ENCODE measurements at regions not wholly inside any gene's neighbourhood (a gene's known extent, or its start where the extent isn't known, plus 50 kb on each side); places are given as distances from the start of the nearest gene placed in this dataset.
A peak's percentile ranks its signal among the peaks of the same experiment; 100 is the strongest.
"Not testable (repeated sequence)": the region's sequence is repeated elsewhere in the genome, so short reads cannot be mapped to it uniquely, and the experiment has no call there.

DNA sequence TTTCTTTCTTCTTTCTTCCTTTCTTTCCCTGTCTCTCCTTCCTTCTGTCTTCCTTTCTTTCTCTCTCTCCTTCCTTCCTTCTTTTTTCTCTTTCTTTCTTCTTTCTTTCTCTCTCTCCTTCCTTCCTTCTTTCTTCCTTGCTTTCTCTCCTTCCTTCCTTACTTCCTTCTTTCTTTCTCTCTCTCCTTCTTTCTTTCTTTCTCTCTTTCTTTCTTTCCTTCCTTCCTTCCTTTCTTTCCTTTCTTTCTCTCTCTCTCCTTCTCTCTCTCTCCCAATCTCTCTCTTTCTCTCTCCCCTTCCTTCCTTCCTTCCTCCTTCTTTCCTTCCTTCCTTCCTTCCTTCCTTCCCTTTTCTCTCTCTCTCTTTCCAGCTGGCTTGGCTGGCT is 2806.6 kb downstream of the RPIA start:
- DNase-seq (ENCODE audit: extremely low spot score); H3K4me1 ChIP-seq; intact Hi-C loops (cut with DNase I); H3K36me3 ChIP-seq; H3K27ac ChIP-seq (replicated peaks in 1 of 4); H3K27me3 ChIP-seq; H3K4me3 ChIP-seq; H3K9me3 ChIP-seq: not testable (repeated sequence)

DNA sequence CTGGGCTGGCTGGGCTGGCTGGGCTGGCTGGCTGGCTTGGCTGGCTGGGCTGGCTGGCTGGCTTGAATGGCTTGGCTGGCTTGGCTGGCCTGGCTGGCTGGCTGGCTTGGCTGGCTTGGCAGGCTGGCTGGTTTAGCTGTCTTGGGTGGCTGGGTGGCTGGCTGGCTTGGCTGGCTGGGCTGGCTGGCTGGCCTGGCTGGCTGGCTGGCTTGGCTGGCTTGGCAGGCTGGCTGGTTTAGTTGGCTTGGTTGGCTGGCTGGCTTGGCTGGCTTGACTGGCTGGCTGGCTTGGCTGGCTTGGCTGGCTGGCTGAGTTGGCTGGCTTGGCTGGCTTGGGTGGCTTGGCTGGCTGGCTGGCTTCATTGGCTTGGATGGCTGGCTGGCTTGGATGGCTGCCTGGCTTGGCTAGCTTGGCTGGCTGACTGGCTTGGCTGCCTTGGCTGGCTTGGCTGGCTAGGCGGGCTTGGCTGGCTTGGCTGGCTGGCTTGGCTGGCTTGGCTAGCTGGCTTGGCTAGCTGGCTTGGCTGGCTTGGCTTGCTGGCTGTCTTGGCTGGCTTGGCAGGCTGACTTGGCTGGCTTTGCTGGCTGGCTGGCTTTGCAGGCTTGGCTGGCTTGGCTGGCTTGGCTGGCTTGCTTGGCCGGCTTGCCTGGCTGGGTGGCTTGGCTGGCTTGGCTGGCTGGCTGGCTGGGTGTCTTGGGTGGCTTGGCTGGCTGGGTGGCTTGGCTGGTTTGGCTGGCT is 2807.2 kb downstream of the RPIA start:
- H3K4me3 ChIP-seq; H3K27ac ChIP-seq (replicated peaks in 1 of 4); intact Hi-C loops (cut with DNase I); H3K4me1 ChIP-seq; H3K9me3 ChIP-seq; H3K36me3 ChIP-seq; H3K27me3 ChIP-seq: not testable (repeated sequence)
- peak; percentile 92 for DNase-seq (ENCODE audit: extremely low spot score)
- WGBS: 75% methylated on average over 2 of the region's 2 CpGs

DNA sequence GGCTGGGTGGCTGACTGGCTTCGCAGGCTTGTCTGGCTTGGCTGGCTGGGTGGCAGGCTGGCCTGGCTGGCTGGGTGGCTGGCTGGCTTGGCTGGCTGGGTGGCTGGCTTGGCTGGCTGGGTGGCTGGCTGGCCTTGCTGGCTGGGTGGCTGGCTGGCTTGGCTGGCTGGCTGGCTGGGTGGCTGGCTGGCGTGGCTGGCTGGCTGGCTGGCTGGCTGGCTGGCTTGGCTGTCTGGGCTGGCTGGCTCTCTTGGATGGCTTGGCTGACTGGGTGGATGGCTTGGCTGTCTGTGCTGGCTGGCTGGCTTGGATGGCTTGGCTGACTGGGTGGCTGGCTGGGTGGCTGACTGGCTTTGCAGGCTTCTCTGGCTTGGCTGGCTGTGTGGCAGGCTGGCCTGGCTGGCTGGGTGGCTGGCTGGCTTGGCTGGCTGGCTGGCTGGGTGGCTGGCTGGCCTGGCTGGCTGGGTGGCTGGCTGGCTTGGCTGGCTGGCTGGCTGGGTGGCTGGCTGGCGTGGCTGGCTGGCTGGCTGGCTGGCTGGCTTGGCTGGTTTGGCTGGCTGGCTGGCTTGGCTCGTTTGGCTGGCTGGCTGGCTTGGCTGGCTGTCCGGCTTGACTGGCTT is 2808.1 kb downstream of the RPIA start:
- peak; percentile 89 for DNase-seq (ENCODE audit: extremely low spot score)
- H3K9me3 ChIP-seq; H3K27ac ChIP-seq (replicated peaks in 1 of 4); H3K27me3 ChIP-seq; H3K4me3 ChIP-seq; H3K36me3 ChIP-seq; intact Hi-C loops (cut with DNase I); H3K4me1 ChIP-seq: not testable (repeated sequence)
- WGBS: 73% methylated on average over 3 of the region's 5 CpGs

DNA sequence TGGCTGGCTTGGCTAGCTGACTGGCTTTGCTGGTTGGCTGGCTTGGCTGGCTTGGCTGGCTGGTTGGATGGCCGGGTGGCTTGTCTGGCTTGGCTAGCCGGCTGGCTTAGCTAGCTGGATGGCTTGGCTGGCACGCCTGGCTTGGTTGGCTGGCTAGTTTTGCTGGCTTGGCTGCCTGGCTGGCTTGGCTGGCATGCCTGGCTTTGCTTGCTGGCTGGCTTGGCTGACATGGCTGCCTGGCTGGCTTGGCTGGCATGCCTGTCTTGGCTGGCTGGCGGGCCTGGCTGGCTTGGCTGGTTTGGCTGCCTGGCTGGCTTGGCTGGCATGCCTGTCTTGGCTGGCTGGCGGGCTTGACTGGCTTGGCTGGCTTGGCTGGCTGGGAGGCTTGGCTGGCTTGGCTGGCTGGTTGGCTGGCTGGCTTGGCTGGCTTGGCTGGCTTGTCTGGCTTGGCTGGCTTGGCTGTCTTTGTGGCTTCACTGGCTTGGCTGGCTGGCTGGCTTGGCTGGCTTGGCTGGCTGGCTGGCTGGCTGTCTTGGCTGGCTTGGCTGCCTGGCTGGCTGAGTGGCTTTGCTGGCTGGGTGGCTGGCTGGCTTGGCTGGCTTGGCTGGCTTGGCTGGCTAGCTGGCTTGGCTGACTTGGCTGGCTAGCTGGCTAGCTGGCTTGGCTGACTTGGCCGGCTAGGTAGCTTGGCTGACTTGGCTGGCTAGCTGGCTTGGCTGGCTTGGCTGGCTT is 2808.9 kb downstream of the RPIA start:
- H3K4me1 ChIP-seq; H3K9me3 ChIP-seq; intact Hi-C loops (cut with DNase I); H3K36me3 ChIP-seq; H3K27me3 ChIP-seq; H3K4me3 ChIP-seq; H3K27ac ChIP-seq (replicated peaks in 1 of 4): not testable (repeated sequence)
- peak; percentile 86 for DNase-seq (ENCODE audit: extremely low spot score)
- WGBS: 86% methylated on average over 2 of the region's 6 CpGs

DNA sequence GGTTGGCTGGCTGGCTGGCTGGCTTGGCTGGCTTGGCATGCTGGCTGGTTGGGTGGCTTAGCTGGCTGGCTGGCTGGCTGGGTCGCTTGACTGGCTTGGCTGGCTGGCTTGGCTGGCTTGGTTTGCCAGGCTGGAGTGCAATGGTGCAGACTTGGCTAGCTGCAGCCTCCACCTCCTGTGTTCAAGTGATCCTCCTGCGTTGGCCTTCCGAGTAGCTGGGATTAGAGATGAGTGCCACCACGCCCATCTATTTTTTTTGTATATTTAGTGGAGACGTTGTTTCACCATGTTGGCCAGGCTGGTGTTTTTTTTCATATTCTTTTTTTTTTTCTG is 2809.5 kb downstream of the RPIA start:
- H3K27ac ChIP-seq (replicated peaks in 1 of 4); H3K9me3 ChIP-seq; intact Hi-C loops (cut with DNase I); H3K36me3 ChIP-seq; H3K4me1 ChIP-seq; H3K4me3 ChIP-seq; H3K27me3 ChIP-seq: not testable (repeated sequence)
- WGBS: 87% methylated on average over 4 of the region's 5 CpGs
- DNase-seq (ENCODE audit: extremely low spot score): peak; percentile 21

DNA sequence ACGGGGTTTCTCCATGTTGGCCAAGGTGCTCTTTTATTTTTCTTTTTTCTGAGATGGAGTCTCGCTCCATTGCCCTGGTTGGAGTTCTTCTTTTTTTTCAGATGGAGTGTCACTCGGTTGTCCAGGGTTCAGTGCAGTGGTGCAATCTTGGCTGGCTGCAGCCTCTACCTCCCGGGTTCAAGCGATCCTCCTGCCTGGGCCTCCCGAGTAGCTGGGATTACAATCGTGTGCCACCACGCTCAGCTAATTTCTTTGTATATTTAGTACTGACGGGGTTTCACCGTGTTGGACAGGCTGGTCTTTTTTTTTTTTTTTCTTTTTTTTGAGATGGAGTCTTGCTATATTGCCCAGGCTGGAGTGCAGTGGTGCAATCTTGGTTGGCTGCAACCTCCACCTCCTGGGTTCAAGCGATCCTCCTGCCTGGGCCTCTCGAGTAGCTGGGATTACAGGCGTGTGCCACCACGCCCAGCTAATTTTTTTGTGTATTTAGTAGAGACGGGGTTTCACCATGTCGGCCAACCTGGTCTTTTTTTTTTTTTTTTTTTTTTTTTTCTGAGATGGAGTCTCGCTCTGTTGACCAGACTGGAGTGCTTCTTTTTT is 2810.1 kb downstream of the RPIA start:
- H3K27me3 ChIP-seq; H3K9me3 ChIP-seq; intact Hi-C loops (cut with DNase I); H3K36me3 ChIP-seq; H3K4me3 ChIP-seq; H3K27ac ChIP-seq (replicated peaks in 1 of 4); DNase-seq (ENCODE audit: extremely low spot score); H3K4me1 ChIP-seq: not testable (repeated sequence)
- 93% methylated on average over 15 of the region's 17 CpGs for WGBS

DNA sequence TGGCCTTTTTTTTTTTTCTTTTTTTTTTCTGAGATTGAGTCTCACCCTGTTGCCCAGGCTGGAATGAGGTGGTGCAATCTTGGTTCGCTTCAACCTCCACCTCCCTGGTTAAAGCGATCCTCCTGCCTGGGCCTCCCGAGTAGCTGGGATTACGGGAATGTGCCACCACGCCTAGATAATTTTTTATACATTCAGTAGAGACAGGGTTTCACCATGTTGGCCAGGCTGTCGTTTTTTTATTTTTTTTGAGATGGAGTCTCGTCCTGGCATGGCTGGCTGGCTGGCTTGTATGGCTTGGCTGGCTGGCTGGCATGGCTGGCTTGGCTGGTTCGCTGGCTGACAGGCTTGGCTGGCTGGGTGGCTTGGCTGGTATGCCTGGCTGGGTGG is 2812.1 kb downstream of the RPIA start:
- H3K27ac ChIP-seq (replicated peaks in 1 of 4); H3K27me3 ChIP-seq; H3K4me1 ChIP-seq; H3K9me3 ChIP-seq; H3K4me3 ChIP-seq; intact Hi-C loops (cut with DNase I); DNase-seq (ENCODE audit: extremely low spot score); H3K36me3 ChIP-seq: not testable (repeated sequence)
- 74% methylated on average over 8 of the region's 8 CpGs for WGBS

DNA sequence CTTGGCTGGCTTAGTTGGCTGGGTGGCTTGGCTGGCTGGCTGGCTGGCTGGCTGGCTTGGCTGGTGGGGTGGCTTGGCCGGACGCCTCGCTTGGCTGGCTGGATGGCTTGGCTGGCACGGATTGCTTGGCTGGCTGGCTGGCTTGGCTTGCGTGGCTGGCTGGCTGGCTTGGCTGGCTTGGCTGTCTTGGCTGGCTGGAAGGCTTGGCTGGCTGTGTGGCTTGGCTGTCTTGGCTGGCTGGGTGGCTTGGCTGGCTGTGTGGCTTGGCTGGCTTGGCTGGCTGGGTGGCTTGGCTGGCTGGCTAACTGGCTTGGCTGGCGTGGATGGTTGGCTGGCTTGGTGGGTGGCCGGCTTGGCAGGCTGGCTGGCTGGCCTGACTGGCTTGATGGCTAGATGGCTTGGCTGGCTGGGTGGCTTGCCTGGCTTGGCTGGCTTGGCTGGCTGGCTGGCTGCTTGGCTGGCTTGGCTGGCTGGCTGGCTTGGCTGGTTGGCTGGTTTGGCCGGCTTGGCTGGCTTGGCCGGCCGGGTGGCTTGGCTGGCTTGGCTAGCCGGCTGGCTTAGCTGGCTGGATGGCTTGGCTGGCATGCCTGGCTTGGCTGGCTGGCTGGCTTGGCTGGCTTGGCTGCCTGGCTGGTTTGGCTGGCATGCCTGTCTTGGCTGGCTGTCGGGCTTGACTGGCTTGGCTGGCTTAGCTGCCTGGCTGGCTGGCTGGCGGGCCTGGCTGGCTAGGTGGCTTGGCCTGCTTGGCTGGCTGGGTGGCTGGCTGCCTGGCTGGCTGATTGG is 2812.7 kb downstream of the RPIA start:
- H3K4me3 ChIP-seq; H3K4me1 ChIP-seq; H3K9me3 ChIP-seq; H3K36me3 ChIP-seq; intact Hi-C loops (cut with DNase I); H3K27ac ChIP-seq (replicated peaks in 1 of 4); H3K27me3 ChIP-seq: not testable (repeated sequence)
- peak; percentile 29 for DNase-seq (ENCODE audit: extremely low spot score)
- WGBS: 100% methylated on average over 1 of the region's 13 CpGs

DNA sequence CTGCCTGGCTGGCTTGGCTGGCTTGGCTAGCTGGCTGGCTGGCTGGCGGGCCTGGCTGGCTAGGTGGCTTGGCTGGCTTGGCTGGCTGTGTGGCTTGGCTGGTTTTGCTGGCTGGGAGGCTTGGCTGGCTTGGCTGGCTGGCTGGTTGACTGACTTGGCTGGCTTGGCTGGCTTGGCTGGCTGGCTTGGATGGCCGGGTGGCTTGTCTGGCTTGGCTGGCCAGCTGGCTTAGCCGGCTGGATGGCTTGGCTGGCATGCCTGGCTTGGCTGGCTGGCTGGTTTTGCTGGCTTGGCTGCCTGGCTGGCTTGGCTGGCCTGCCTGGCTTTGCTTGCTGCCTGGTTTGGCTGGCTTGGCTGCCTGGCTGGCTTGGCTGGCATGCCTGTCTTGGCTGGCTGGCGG is 2817.3 kb downstream of the RPIA start:
- H3K4me1 ChIP-seq; H3K27me3 ChIP-seq; intact Hi-C loops (cut with DNase I); H3K4me3 ChIP-seq; H3K36me3 ChIP-seq; H3K9me3 ChIP-seq; H3K27ac ChIP-seq (replicated peaks in 1 of 4); DNase-seq (ENCODE audit: extremely low spot score): not testable (repeated sequence)
- no CpG with 5 or more reads among the region's 4 CpGs for WGBS

DNA sequence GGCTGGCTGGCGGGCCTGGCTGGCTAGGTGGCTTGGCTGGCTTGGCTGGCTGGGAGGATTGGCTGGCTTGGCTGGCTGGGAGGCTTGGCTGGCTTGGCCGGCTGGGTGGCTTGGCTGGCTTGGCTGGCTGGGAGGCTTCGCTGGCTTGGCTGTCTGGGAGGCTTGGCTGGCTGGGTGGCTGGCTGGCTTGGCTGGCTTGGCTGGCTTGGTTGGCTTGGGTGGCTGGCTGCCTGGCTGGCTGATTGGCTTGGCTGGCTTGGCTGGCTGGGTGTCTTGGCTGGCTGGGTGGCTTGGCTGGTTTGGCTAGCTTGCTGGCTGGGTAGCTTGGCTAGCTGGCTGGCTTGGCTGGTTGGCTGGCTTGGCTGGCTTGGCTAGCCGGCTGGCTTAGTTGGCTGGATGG is 2817.8 kb downstream of the RPIA start:
- H3K36me3 ChIP-seq; DNase-seq (ENCODE audit: extremely low spot score); H3K4me3 ChIP-seq; H3K4me1 ChIP-seq; H3K27ac ChIP-seq (replicated peaks in 1 of 4); intact Hi-C loops (cut with DNase I); H3K27me3 ChIP-seq; H3K9me3 ChIP-seq: not testable (repeated sequence)
- no CpG with 5 or more reads among the region's 4 CpGs for WGBS

DNA sequence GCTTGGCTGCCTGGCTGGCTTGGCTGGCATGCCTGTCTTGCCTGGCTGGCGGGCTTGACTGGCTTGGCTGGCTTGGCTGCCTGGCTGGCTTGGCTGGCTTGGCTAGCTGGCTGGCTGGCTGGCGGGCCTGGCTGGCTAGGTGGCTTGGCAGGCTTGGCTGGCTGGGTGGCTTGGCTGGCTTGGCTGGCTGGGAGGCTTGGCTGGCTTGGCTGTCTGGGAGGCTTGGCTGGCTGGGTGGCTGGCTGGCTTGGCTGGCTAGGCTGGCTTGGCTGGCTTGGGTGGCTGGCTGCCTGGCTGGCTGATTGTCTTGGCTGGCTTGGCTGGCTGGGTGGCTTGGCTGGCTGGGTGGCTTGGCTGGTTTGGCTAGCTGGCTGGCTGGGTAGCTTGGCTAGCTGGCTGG is 2819.7 kb downstream of the RPIA start:
- DNase-seq (ENCODE audit: extremely low spot score); H3K4me1 ChIP-seq; H3K4me3 ChIP-seq; H3K27ac ChIP-seq (replicated peaks in 1 of 4); intact Hi-C loops (cut with DNase I); H3K27me3 ChIP-seq; H3K36me3 ChIP-seq; H3K9me3 ChIP-seq: not testable (repeated sequence)
- WGBS: no CpG with 5 or more reads among the region's 2 CpGs

DNA sequence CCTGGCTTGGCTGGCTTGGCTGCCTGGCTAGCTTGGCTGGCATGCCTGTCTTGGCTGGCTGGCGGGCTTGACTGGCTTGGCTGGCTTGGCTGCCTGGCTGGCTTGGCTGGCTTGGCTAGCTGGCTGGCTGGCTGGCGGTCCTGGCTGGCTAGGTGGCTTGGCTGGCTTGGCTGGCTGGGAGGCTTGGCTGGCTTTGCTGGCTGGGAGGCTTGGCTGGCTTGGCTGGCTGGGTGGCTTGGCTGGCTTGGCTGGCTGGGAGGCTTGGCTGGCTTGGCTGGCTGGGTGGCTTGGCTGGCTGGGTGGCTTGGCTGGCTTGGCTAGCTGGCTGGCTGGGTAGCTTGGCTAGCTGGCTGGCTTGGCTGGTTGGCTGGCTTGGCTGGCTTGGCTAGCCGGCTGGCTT is 2824.5 kb downstream of the RPIA start:
- H3K27ac ChIP-seq (replicated peaks in 1 of 4); intact Hi-C loops (cut with DNase I); H3K27me3 ChIP-seq; H3K4me3 ChIP-seq; H3K9me3 ChIP-seq; H3K4me1 ChIP-seq; DNase-seq (ENCODE audit: extremely low spot score); H3K36me3 ChIP-seq: not testable (repeated sequence)
- 100% methylated on average over 1 of the region's 3 CpGs for WGBS

Data from esophagus muscularis mucosa (tissue), 4 donors.